H1 (cell line): ENCODE measurements at regions not wholly inside any gene's neighbourhood (a gene's known extent, or its start where the extent isn't known, plus 50 kb on each side); places are given as distances from the start of the nearest gene placed in this dataset.

ENCODE experiments used
- CTCF ChIA-PET: fragments of 300-600 bp; sonication (Branson Sonifier 250); formaldehyde crosslinking; loops from one replicate; lab custom pipeline; 2021; ENCODE audit not compliant: partially characterized antibody; lab: Charles Lee
- POLR2A ChIA-PET: fragments of 300-600 bp; sonication (Branson Sonifier 250); formaldehyde crosslinking; loops from one replicate; lab custom pipeline; 2021; ENCODE audit warnings: inconsistent platforms; ENCODE audit not compliant: partially characterized antibody; lab: Charles Lee
- DNase-seq, 2 experiments: peaks; one replicate each; pipeline versions ENCODE4 v3.0.0 to v3.0.0-alpha.2; 2010 to 2022; ENCODE audit warnings: low spot score in 2 of 2, low read depth in 1 of 2, mixed read lengths in 1 of 2
- FAIRE-seq: peaks from 2 replicates; lab custom pipeline; 2011; peaks lifted over from hg19 to GRCh38; lab: Jason Lieb, UNC
- H2AFZ ChIP-seq: 2 replicates; pipeline ENCODE4 v1.8.1; 2012; ENCODE audit warnings: low read length, inconsistent platforms
- H2AK5ac ChIP-seq: 2 replicates; pipeline ENCODE4 v1.6.1; 2013; ENCODE audit warnings: low read depth, low read length
- H2BK120ac ChIP-seq: replicated peaks from 2 replicates; pipeline ENCODE3; 2013; ENCODE audit warnings: low read depth, low read length, inconsistent platforms
- H2BK12ac ChIP-seq: 2 replicates; pipeline ENCODE4 v1.6.1; 2013; ENCODE audit warnings: low read depth, low read length
- H2BK15ac ChIP-seq: 2 replicates; pipeline ENCODE4 v1.6.1; 2013; ENCODE audit warnings: low read length
- H2BK20ac ChIP-seq: 2 replicates; pipeline ENCODE4 v1.6.1; 2013; ENCODE audit warnings: low read length
- H2BK5ac ChIP-seq: 2 replicates; pipeline ENCODE4 v1.6.1; 2013; ENCODE audit warnings: low read depth, low read length
- H3K14ac ChIP-seq: 2 replicates; pipeline ENCODE4 v1.6.1; 2013; ENCODE audit warnings: inconsistent platforms; ENCODE audit not compliant: insufficient read length
- H3K18ac ChIP-seq: 2 replicates; pipeline ENCODE4 v1.6.1; 2013; ENCODE audit warnings: low read length; ENCODE audit errors: extremely low read depth
- H3K23ac ChIP-seq: 2 replicates; pipeline ENCODE4 v1.6.1; 2013; ENCODE audit warnings: inconsistent platforms; ENCODE audit not compliant: insufficient read length
- H3K23me2 ChIP-seq: 2 replicates; pipeline ENCODE4 v1.6.1; 2013; ENCODE audit warnings: low read depth, low read length
- H3K27ac ChIP-seq: 2 replicates; pipeline ENCODE4 v1.6.1; 2011; ENCODE audit warnings: low read depth, low read length, inconsistent platforms
- H3K27me3 ChIP-seq, 4 experiments: replicated peaks in 1 of 4; 1 replicate in 1 of 4; 2 replicates in 3 of 4; pipeline versions ENCODE4 v1.6.1 to v1.8.1; 2011 to 2013; ENCODE audit warnings: low read length in 3 of 4, mild to moderate bottlenecking in 3 of 4, inconsistent platforms in 2 of 4, mixed read lengths in 2 of 4, moderate library complexity in 1 of 4; ENCODE audit not compliant: control insufficient read depth in 3 of 4, insufficient read depth in 3 of 4; ENCODE audit errors: extremely low read depth in 1 of 4
- H3K36me3 ChIP-seq, 4 experiments: 2 replicates each; pipeline versions ENCODE4 v1.6.1 to v1.8.1; 2011 to 2013; ENCODE audit warnings: mild to moderate bottlenecking in 4 of 4, low read length in 3 of 4, moderate library complexity in 2 of 4, control low read depth in 1 of 4, inconsistent platforms in 1 of 4; ENCODE audit not compliant: insufficient read depth in 4 of 4, control insufficient read depth in 2 of 4
- H3K4ac ChIP-seq: replicated peaks from 2 replicates; pipeline ENCODE3; 2013; ENCODE audit warnings: low read length, low read depth, mixed read lengths, inconsistent platforms; ENCODE audit not compliant: insufficient read length
- H3K4me1 ChIP-seq, 4 experiments: replicated peaks in 1 of 4; 1 replicate in 1 of 4; 2 replicates in 3 of 4; pipeline versions ENCODE4 v1.6.1 to v1.8.1; 2011 to 2013; ENCODE audit warnings: low read length in 3 of 4, inconsistent platforms in 2 of 4, mixed read lengths in 1 of 4; ENCODE audit not compliant: insufficient read depth in 4 of 4, control insufficient read depth in 3 of 4
- H3K4me2 ChIP-seq, 2 experiments: 2 replicates each; pipeline versions ENCODE4 v1.6.1 to v1.8.1; 2011 to 2013; ENCODE audit warnings: low read depth in 2 of 2, low read length in 2 of 2, control low read depth in 1 of 2, inconsistent platforms in 1 of 2, mild to moderate bottlenecking in 1 of 2; ENCODE audit not compliant: insufficient read depth in 1 of 2
- H3K4me3 ChIP-seq, 4 experiments: fragments of 200-600, 300-600 bp in 1 of 4; sonication (generic), shearing (Covaris generic), sonication (Bioruptor Twin) in 1 of 4; 2 replicates each; pipeline versions ENCODE4 v1.5.1 to v1.8.1; 2011 to 2016; ENCODE audit warnings: low read length in 4 of 4, low read depth in 3 of 4, control low read depth in 2 of 4, inconsistent platforms in 2 of 4, mild to moderate bottlenecking in 2 of 4, mixed read lengths in 1 of 4, moderate library complexity in 1 of 4; ENCODE audit not compliant: insufficient read depth in 2 of 4; ENCODE audit errors: extremely low read depth in 1 of 4
- H3K56ac ChIP-seq: replicated peaks from 2 replicates; pipeline ENCODE3; 2013; ENCODE audit warnings: low read depth, mild to moderate bottlenecking, mixed read lengths, low read length, inconsistent platforms; ENCODE audit not compliant: insufficient read length
- H3K79me1 ChIP-seq: 2 replicates; pipeline ENCODE4 v1.6.1; 2013; ENCODE audit warnings: low read depth, low read length, control low read depth
- H3K79me2 ChIP-seq, 2 experiments: 2 replicates each; pipeline versions ENCODE4 v1.6.1 to v1.8.1; 2012 to 2013; ENCODE audit warnings: low read length in 2 of 2, mild to moderate bottlenecking in 2 of 2, inconsistent platforms in 1 of 2; ENCODE audit not compliant: insufficient read depth in 2 of 2, control insufficient read depth in 1 of 2
- H3K9ac ChIP-seq, 4 experiments: replicated peaks in 1 of 4; 1 replicate in 1 of 4; 2 replicates in 3 of 4; pipeline versions ENCODE4 v1.6.1 to v1.8.1; 2011 to 2013; ENCODE audit warnings: low read depth in 3 of 4, low read length in 3 of 4, control low read depth in 2 of 4, mild to moderate bottlenecking in 2 of 4, moderate library complexity in 2 of 4, inconsistent platforms in 1 of 4; ENCODE audit errors: extremely low read depth in 1 of 4
- H3K9me3 ChIP-seq, 2 experiments: 2 replicates each; pipeline versions ENCODE4 v1.6.1 to v1.8.1; 2012 to 2013; ENCODE audit warnings: mild to moderate bottlenecking in 2 of 2, moderate library complexity in 2 of 2, control low read depth in 1 of 2, inconsistent platforms in 1 of 2, low read depth in 1 of 2, low read length in 1 of 2, mixed read lengths in 1 of 2; ENCODE audit not compliant: insufficient read depth in 2 of 2
- H4K20me1 ChIP-seq, 2 experiments: replicated peaks in 1 of 2; 2 replicates each; pipeline versions ENCODE3 to v1.8.1; 2011 to 2013; ENCODE audit warnings: inconsistent platforms in 2 of 2, low read length in 2 of 2, mild to moderate bottlenecking in 1 of 2; ENCODE audit not compliant: insufficient read depth in 2 of 2, control insufficient read depth in 1 of 2
- H4K5ac ChIP-seq: 2 replicates; pipeline ENCODE4 v1.6.1; 2013; ENCODE audit warnings: low read length, low read depth, mixed read lengths, inconsistent platforms; ENCODE audit not compliant: insufficient read length
- H4K8ac ChIP-seq: 2 replicates; pipeline ENCODE4 v1.8.0; 2013; ENCODE audit warnings: mild to moderate bottlenecking, moderate library complexity, low read length, inconsistent platforms; ENCODE audit not compliant: insufficient read depth; ENCODE audit errors: extremely low read depth
- H4K91ac ChIP-seq: replicated peaks from 2 replicates; pipeline ENCODE3; 2013; ENCODE audit warnings: low read length, mixed read lengths, inconsistent platforms; ENCODE audit not compliant: insufficient read length
- BRCA1 ChIP-seq: IDR thresholded peaks from 2 replicates; pipeline ENCODE4 v1.6.1; 2012; ENCODE audit warnings: low read depth, low read length, improper control_type of control experiment
- CTCF ChIP-seq, 3 experiments: IDR thresholded peaks; 1 replicate in 2 of 3; 2 replicates in 1 of 3; pipeline versions ENCODE4 v1.5.1 to v1.6.1; 2011; ENCODE audit warnings: low read length in 3 of 3, mild to moderate bottlenecking in 3 of 3, inconsistent platforms in 2 of 3, low read depth in 1 of 3, moderate library complexity in 1 of 3; ENCODE audit not compliant: insufficient read depth in 1 of 3; ENCODE audit errors: control extremely low read depth in 1 of 3
- TEAD4 ChIP-seq: IDR thresholded peaks from 2 replicates; pipeline ENCODE4 v1.6.1; 2012; ENCODE audit warnings: low read depth, low read length, inconsistent platforms, mixed read lengths
- WGBS, 2 experiments: shearing (Covaris generic) in 1 of 2; methylation state at CpG; one replicate each; pipeline versions ENCODE4 v1.1.6 to v1.1.7; 2013 to 2015; ENCODE audit warnings: low lambda C conversion rate in 2 of 2, mixed read lengths in 2 of 2, inconsistent platforms in 1 of 2, low coverage in 1 of 2, missing lambda C conversion rate in 1 of 2; ENCODE audit not compliant: insufficient replicate concordance in 2 of 2, insufficient coverage in 1 of 2, insufficient read length in 1 of 2; ENCODE audit errors: extremely low coverage in 1 of 2, missing lambda C conversion rate in 1 of 2; 5-methylcytosine and 5-hydroxymethylcytosine counted together

- no peak overlapping the region for H3K23ac ChIP-seq
- no peak overlapping the region for H4K91ac ChIP-seq
- H3K27ac ChIP-seq = no peak overlapping the region
- no peak overlapping the region for H2BK120ac ChIP-seq
- H3K4ac ChIP-seq = no peak overlapping the region
- no peak overlapping the region for H2BK12ac ChIP-seq
- H3K79me2 ChIP-seq = no peaks in the 10 kb centered on the region
- no peak for FAIRE-seq
- WGBS, 2 experiments = 88% methylated on average over 3 of the region's 3 CpGs; no CpG with 5 or more reads in 1 of the 2 experiments
- H2BK20ac ChIP-seq = no peak overlapping the region
- H3K4me2 ChIP-seq = no peak overlapping the region
- ChIA-PET CTCF (no interaction called here), POLR2A (no interaction called here)
- H4K5ac ChIP-seq = no peak overlapping the region
- no peaks in the 10 kb centered on the region for H3K36me3 ChIP-seq
- H3K14ac ChIP-seq = no peak overlapping the region
- no peaks in the 10 kb centered on the region for H3K9me3 ChIP-seq
- DNase-seq = no peak
- H3K4me1 ChIP-seq = peaks cover 0 to under 1% (median under 1%) of the 10 kb centered on the region in 4 experiments; a peak in 2 of 7 replicates
- H3K79me1 ChIP-seq = no peaks in the 10 kb centered on the region
- H3K9ac ChIP-seq = no peak overlapping the region
- H2AFZ ChIP-seq = no peak overlapping the region
- H3K18ac ChIP-seq = no peak overlapping the region
- H2AK5ac ChIP-seq = no peak overlapping the region
- H3K27me3 ChIP-seq = no peaks in the 10 kb centered on the region; a peak in 1 of 7 replicates
- H3K23me2 ChIP-seq = peaks cover 3% of the 10 kb centered on the region; the same call in 1 of the 2 replicates
- TF ChIP-seq CTCF (IDR thresholded peaks at IDR 0.05; ENCODE audit: control extremely low read depth in 1 of 3, insufficient read depth in 1 of 3, low read depth in 1 of 3, low read length in 3 of 3) (no peak), TEAD4 (no peak), BRCA1 (no peak)
- no peak overlapping the region for H2BK15ac ChIP-seq
- no peak overlapping the region for H4K8ac ChIP-seq
- no peak overlapping the region for H2BK5ac ChIP-seq
- no peak overlapping the region for H3K56ac ChIP-seq
- no peak overlapping the region for H3K4me3 ChIP-seq
- peaks cover 0 to 2% of the 10 kb centered on the region in 2 experiments for H4K20me1 ChIP-seq
Measured at GRCh38 chr11:41527530-41527929, 68.1 kb upstream of the LRRC4C start.
